ENCODE measurements at regions not wholly inside any gene's neighbourhood (a gene's known extent, or its start where the extent isn't known, plus 50 kb on each side); places are given as distances from the start of the nearest gene placed in this dataset.

DNA sequence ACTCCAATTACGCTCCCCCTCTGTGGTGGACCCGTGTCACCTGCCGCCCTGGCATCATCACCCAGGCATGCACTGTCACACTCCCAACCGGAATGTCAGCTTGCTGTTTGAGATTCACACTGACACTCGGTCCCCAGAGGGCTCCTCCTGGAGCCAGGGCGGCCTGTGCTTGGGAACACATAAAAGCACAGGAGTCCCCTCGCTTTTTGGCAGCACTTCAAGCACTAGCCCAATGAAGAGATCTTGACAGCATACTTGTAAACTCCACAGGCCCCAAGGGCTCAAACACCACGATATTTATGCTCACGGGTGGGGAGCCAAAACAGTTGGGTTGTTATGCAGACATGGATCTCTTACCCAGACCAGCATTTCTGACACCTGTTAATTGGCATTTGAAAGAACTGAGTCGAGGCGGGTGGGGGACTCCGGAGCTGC is 90.8 kb upstream of the EGFLAM start:
- H3K36me3 Mint-ChIP-seq, result no peaks in the 10 kb centered on the region
- peaks cover 0 to 20% (median 3%) of the 10 kb centered on the region in 9 donors for H3K9me3 Mint-ChIP-seq
- H3K4me3 Mint-ChIP-seq, result no peak overlapping the region
- POLR2A ChIA-PET, result no interaction called here
- ATAC-seq (no peak), DNase-seq (no peak)
- peaks cover 0 to 6% (median 3%) of the 10 kb centered on the region in 5 donors for H3K27me3 Mint-ChIP-seq
- H3K27ac Mint-ChIP-seq, result no peak overlapping the region
- H3K4me1 Mint-ChIP-seq, result no peaks in the 10 kb centered on the region

DNA sequence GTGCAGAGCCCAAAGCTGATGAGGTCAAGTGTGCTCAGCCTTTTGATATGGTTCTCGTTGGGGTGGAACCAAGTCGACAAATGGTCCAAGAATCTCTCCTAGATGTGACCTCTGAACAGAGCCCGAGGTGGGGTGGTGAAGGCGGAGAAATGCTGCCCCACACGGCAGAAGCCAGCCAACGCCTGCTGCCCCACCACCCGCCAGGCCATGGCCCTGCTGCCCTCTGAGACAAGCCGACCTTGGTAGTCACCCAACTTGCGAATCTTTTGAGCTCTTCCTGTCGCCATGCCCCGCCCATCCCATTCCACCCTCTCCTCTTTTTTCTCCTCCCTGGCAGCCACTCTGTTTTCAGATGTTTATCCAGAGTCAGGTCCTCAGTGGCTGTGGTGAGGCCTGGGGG is 91.5 kb upstream of the EGFLAM start:
- no peak overlapping the region for H3K27ac Mint-ChIP-seq
- H3K36me3 Mint-ChIP-seq, result no peaks in the 10 kb centered on the region

DNA sequence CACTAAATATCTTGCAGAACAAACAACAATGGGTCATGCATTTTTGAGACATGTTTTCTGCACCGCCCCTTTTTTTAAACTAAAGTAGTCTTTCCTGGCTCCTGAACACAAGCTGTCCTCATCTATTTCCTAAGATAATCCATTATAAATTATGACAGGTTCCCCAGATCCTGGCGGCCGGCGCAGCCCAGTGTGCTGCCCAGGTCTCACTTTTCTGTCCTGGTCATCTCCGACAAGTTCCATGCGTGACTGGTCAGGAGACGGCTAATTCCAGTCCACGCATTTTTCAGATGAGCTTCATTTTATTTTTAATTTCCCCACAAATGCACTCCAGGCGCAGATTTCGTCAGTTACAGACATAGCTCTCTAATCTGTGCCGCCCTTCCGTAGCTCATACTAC is 92.9 kb upstream of the EGFLAM start:
- Mint-ChIP-seq H3K9me3 (peaks cover 0 to 20% (median 6%) of the 10 kb centered on the region in 9 donors), H3K27ac (no peak overlapping the region), H3K4me1 (no peaks in the 10 kb centered on the region), H3K36me3 (no peaks in the 10 kb centered on the region), H3K4me3 (no peak overlapping the region), H3K27me3 (peaks cover 0 to 6% (median 3%) of the 10 kb centered on the region in 5 donors)
- ATAC-seq (no peak), DNase-seq (no peak)
- POLR2A ChIA-PET, result no interaction called here

More for the DNA sequence above, 91.5 kb upstream of the EGFLAM start:
- no peak for DNase-seq
- no peak for ATAC-seq
- Mint-ChIP-seq H3K4me1 (no peaks in the 10 kb centered on the region), H3K27me3 (peaks cover 0 to 6% (median 3%) of the 10 kb centered on the region in 5 donors), H3K4me3 (no peak overlapping the region), H3K9me3 (peaks cover 0 to 20% (median 4%) of the 10 kb centered on the region in 9 donors)
- POLR2A ChIA-PET, result no interaction called here

DNA sequence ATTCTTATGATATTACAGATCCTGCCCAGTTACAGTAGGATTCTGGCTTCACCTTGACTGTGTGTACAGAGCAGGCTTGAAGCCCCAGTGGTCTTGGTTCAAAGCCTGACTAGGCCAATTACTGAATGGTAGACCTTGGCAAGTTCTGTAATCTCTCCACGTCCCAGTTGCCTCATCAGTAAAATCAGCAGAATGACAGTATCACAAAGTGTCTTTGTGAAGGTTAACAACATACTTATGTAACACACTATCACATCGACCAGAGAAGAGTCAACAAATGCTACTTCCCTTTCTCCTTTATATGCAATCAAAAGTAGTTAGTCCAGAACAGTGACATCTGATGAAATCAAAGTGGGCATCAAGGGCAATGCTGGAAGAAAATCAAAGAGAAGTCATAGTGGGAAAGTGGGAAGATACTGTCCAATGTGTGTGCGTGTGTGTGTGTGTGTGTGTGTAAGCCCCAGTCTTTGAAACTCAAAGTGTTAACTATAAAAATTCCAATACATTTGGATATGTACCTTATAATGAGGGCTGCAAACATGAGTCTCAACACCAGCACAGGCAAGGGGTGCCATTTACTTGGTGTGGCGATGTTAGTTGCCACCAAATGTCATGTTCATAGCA is 93.5 kb upstream of the EGFLAM start:
- DNase-seq (no peak), ATAC-seq (no peak)
- Mint-ChIP-seq H3K27ac (no peak overlapping the region), H3K36me3 (no peaks in the 10 kb centered on the region), H3K9me3 (peaks cover 0 to 20% (median 6%) of the 10 kb centered on the region in 9 donors), H3K4me3 (no peak overlapping the region), H3K4me1 (no peaks in the 10 kb centered on the region), H3K27me3 (peaks cover 0 to 6% (median 3%) of the 10 kb centered on the region in 5 donors)
- POLR2A ChIA-PET, result no interaction called here

DNA sequence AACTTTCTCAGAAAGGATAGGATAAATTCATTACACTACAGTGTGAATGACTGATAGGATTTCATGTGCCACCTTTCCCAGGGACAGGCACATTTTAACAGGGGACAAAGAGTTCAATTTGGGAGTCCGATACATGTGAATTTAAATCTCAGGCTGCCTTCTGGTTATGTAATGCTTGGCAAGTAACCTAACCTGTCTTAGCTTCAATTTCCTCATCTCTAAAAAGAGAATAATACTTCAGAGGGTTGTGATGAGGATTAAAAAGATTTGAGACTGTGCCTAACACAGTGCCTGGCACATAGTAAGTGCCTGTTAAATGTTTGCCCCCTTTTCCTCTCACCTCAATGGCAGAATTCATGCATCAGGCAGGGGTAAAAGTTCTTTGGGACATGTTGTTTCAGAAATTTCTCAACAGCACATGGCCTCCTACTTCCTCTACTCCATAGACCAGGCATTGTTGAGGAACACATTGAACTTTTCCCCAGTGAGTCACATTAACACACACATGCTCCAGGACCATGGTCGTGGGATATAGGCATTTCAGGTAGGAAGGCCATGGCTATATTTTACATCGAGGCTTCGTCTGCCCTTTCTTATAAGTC is 94.6 kb upstream of the EGFLAM start:
- DNase-seq (no peak), ATAC-seq (no peak)
- Mint-ChIP-seq H3K4me3 (no peak overlapping the region), H3K36me3 (no peaks in the 10 kb centered on the region), H3K9me3 (peaks cover 0 to 26% (median 4%) of the 10 kb centered on the region in 9 donors), H3K27ac (no peak overlapping the region), H3K27me3 (peaks cover 0 to 6% (median 5%) of the 10 kb centered on the region in 5 donors), H3K4me1 (no peaks in the 10 kb centered on the region)
- POLR2A ChIA-PET, result no interaction called here

DNA sequence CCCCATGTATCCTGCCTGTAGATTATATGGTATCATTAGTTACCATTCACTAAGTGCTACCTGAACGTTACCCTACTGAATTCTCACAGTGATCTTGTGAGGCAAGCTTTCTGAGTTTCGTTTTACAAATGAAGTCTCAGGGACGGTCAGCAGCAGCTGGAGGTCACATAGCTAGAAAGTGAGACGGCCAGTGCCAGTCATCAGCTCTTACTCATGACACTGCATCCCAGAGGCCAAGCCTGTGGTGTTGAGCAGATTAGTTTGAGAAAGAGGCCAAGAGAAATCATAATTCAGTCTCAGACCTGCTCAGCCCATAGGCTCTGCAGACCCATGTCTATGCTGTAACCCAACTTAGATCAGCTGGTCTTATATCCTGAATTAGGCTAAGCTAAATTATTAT is 95.7 kb upstream of the EGFLAM start:
- no peaks in the 10 kb centered on the region for H3K36me3 Mint-ChIP-seq
- POLR2A ChIA-PET, result no interaction called here
- H3K27me3 Mint-ChIP-seq, result peaks cover 0 to 7% (median 5%) of the 10 kb centered on the region in 5 donors
- H3K9me3 Mint-ChIP-seq, result peaks cover 0 to 19% (median 0%) of the 10 kb centered on the region in 9 donors
- ATAC-seq (no peak), DNase-seq (no peak)
- H3K4me1 Mint-ChIP-seq, result no peaks in the 10 kb centered on the region
- H3K4me3 Mint-ChIP-seq, result no peak overlapping the region
- H3K27ac Mint-ChIP-seq, result peak overlapping the region in 1 of 10 donors; percentile 26

DNA sequence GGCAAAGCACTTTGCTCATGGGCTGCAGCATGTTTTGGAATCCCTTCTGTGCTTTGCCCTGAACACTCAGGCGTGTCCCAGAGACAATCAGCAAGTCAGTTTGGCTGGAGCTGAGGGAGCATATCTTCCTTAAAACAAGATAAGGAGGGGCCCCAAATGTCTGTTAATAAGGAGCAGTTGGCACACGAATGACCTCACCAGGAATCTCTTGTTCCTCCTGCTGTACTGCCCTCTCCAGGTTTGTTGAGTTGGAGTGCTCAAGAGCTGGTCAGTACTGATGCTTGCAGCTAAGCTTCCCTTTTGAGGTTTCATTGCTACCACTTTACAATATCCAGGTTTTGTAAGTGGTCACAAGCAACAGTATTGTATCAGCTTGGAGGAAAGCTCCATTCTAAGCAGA is 101.3 kb upstream of the EGFLAM start:
- Mint-ChIP-seq H3K4me3 (no peak overlapping the region), H3K27ac (no peak overlapping the region), H3K27me3 (peaks cover 3 to 18% (median 11%) of the 10 kb centered on the region in 5 donors), H3K9me3 (peaks cover 0 to 9% (median 0%) of the 10 kb centered on the region in 9 donors), H3K4me1 (no peaks in the 10 kb centered on the region), H3K36me3 (no peaks in the 10 kb centered on the region)
- POLR2A ChIA-PET, result no interaction called here
- no peak for ATAC-seq
- no peak for DNase-seq

DNA sequence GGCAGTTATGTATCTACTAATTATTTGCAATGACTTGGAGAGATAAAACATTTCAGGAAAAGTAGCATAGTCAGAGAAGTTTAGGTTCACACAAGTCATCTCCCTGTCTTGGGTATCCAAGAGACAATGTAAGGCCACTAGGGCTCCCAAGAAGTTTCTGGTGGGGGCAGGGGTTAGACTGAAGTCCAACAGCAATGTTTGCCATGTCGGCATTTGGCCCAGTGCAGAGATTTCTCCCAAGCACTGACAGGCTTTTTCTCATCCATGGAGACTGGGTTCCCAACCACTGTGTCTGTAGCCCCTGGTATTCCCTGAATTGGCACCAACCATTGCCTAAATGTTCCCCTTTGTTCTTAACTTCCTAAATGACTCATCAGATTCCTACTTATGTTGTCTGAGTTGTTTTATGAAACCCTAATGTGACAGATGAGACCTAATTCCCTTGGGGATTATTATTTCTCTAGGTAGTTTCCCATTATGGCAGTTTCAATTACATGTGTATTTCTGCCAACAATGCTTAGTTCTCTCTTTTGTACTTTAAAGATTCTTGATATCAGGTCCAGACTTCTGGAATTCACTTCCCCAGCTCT is 103.6 kb upstream of the EGFLAM start:
- no peak overlapping the region for H3K4me3 Mint-ChIP-seq
- DNase-seq (no peak), ATAC-seq (no peak)
- H3K9me3 Mint-ChIP-seq, result peaks cover 0 to 9% (median 0%) of the 10 kb centered on the region in 9 donors
- H3K27me3 Mint-ChIP-seq, result peaks cover 6 to 38% (median 14%) of the 10 kb centered on the region in 5 donors
- POLR2A ChIA-PET, result no interaction called here
- no peaks in the 10 kb centered on the region for H3K4me1 Mint-ChIP-seq
- no peak overlapping the region for H3K27ac Mint-ChIP-seq
- no peaks in the 10 kb centered on the region for H3K36me3 Mint-ChIP-seq

DNA sequence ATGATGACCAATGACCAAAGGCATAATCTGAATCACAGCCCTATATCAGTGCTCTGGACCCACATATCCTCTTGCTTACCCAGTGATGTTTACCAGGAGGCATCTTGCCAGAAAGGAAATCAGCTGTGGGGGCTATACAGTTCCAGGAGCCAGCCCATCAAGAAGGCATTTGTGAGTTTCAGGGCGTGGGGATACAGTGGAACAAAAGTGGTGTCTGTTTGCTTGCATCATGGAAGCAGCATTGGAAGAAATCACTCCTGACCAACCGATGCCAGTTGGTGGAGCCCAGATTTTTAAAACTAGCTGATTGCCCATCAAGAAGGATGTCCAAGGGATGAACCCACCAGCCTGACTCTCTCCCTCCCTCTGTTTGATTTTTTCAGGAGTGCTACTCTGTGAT is 106.5 kb upstream of the EGFLAM start:
- no peak for ATAC-seq
- POLR2A ChIA-PET, result no interaction called here

DNA sequence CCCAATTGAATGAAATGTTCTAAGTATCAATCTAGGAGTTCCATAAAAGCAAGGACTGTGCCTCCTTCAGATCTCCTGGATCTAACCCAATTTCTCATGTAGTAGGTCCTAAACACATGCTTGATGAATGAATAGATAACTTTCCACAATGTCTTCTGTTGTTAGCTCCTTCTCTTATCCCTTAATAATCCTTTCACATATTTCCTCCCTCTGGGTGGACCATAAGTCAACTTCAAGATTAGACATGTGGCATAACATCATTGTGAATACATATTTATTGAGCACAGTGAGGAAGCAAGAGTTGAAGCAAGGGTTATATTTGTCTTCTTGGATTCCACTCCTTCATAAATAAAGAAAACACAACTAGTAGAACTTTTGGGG is 108.6 kb upstream of the EGFLAM start:
- ATAC-seq (no peak), DNase-seq (no peak)
- POLR2A ChIA-PET, result no interaction called here
- H3K9me3 Mint-ChIP-seq, result peaks cover 0 to 2% (median 0%) of the 10 kb centered on the region in 9 donors
- peaks cover 1 to 29% (median 9%) of the 10 kb centered on the region in 5 donors for H3K27me3 Mint-ChIP-seq
- no peaks in the 10 kb centered on the region for H3K36me3 Mint-ChIP-seq
- H3K27ac Mint-ChIP-seq, result no peak overlapping the region
- no peak overlapping the region for H3K4me3 Mint-ChIP-seq
- H3K4me1 Mint-ChIP-seq, result no peaks in the 10 kb centered on the region

More for the DNA sequence above, 106.5 kb upstream of the EGFLAM start:
- DNase-seq, result no peak
- Mint-ChIP-seq H3K36me3 (no peaks in the 10 kb centered on the region), H3K27ac (no peak overlapping the region), H3K4me1 (no peaks in the 10 kb centered on the region), H3K9me3 (peaks cover 0 to 2% (median 0%) of the 10 kb centered on the region in 9 donors), H3K4me3 (no peak overlapping the region), H3K27me3 (peaks cover 4 to 38% (median 14%) of the 10 kb centered on the region in 5 donors)

DNA sequence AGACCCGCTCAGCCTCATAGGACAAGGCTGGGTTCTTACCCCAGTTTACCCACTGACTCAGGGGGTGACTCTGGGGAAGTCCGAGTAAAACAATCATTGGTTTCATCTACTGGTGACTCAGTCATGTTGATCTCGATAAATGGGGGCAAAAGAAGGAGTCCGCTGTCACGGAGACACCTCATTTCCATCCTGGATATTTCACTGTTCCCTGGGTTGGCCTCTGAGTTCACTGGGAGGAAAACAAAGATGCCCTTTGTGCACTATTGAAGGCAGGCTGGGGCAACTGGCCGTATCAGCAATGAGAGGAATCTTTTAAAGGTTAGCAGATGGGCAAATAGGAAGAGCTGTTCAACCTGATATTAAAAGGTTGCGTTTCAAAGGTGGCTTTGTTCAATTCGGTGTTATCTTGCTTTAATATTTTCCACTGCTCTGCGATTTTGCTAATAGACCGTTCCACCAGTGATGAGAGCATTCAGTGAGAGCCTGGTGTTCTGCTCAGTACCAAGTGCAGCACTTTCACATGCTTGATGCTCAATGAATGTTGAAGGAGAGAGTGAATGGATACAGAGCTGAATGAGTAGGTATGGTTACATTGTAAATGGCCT is 110.2 kb upstream of the EGFLAM start:
- H3K36me3 Mint-ChIP-seq, result no peaks in the 10 kb centered on the region
- H3K4me3 Mint-ChIP-seq, result no peak overlapping the region
- no peak for ATAC-seq

DNA sequence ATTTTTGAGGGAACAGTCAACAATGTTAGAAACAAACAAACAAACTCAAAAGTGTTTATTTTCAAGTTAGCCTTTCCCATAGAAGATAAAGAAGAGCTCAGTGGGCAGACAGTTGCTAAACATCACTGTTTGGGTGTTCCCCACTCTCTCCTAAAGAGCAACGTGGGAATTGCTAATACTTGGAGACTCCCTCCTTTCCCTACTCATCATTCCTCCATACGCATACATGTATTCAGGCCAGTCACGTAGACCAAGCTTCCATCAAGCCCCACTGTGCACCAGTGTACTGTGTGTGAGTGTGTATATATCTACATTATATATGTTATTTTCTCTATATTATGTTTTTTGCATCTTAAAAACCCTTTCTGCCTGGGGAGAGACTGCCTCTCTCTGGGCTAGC is 115.0 kb upstream of the EGFLAM start:
- POLR2A ChIA-PET, result no interaction called here
- H3K27ac Mint-ChIP-seq, result no peak overlapping the region
- no peaks in the 10 kb centered on the region for H3K4me1 Mint-ChIP-seq

More for the DNA sequence above, 110.2 kb upstream of the EGFLAM start:
- H3K9me3 Mint-ChIP-seq, result peaks cover 0 to 2% (median 0%) of the 10 kb centered on the region in 9 donors
- POLR2A ChIA-PET, result no interaction called here
- no peak overlapping the region for H3K27ac Mint-ChIP-seq
- peaks cover 1 to 19% (median 7%) of the 10 kb centered on the region in 5 donors for H3K27me3 Mint-ChIP-seq
- no peak for DNase-seq
- H3K4me1 Mint-ChIP-seq, result no peaks in the 10 kb centered on the region

DNA sequence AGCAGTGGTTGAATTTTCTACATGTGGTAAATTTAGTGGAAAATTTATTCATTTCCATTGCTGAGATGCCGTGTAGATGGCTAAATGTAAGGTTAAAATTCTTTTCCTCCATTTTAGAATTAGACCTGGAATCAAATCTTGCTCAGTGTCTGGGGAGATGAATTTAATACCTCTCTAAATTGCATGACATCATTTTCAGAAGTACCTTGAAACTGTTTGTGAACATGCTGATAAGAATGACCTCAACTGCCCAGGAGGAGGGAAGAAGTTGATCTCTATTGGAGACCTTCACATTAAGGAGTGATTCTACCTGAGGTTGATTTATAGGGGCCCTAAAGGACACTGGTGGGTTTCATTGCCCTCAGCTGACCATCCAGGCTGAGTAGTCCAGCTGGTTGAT is 116.7 kb upstream of the EGFLAM start:
- H3K4me3 Mint-ChIP-seq, result no peak overlapping the region
- peak overlapping the region in 1 of 10 donors; percentile 6 for H3K27ac Mint-ChIP-seq
- DNase-seq (no peak), ATAC-seq (no peak)
- POLR2A ChIA-PET, result no interaction called here
- H3K9me3 Mint-ChIP-seq, result peaks cover 0 to 1% (median 0%) of the 10 kb centered on the region in 9 donors
- H3K36me3 Mint-ChIP-seq, result no peaks in the 10 kb centered on the region
- H3K4me1 Mint-ChIP-seq, result no peaks in the 10 kb centered on the region
- H3K27me3 Mint-ChIP-seq, result peaks cover 0 to 10% (median 1%) of the 10 kb centered on the region in 5 donors

More for the DNA sequence above, 115.0 kb upstream of the EGFLAM start:
- Mint-ChIP-seq H3K9me3 (peaks cover 0 to 1% (median 0%) of the 10 kb centered on the region in 9 donors), H3K36me3 (no peaks in the 10 kb centered on the region), H3K4me3 (no peak overlapping the region), H3K27me3 (peaks cover 0 to 7% (median 1%) of the 10 kb centered on the region in 5 donors)
- ATAC-seq (no peak), DNase-seq (no peak)
